GM19395 (cell line): ENCODE measurements at regions not wholly inside any gene's neighbourhood (a gene's known extent, or its start where the extent isn't known, plus 50 kb on each side); places are given as distances from the start of the nearest gene placed in this dataset.

ENCODE experiments used
- ATAC-seq: cut with Tn5 transposase; IDR thresholded peaks from one replicate; pipeline ENCODE4 v1.9.1; 2021; ENCODE audit warnings: mild to moderate bottlenecking, moderate library complexity; ENCODE audit not compliant: unreplicated experiment

DNA sequence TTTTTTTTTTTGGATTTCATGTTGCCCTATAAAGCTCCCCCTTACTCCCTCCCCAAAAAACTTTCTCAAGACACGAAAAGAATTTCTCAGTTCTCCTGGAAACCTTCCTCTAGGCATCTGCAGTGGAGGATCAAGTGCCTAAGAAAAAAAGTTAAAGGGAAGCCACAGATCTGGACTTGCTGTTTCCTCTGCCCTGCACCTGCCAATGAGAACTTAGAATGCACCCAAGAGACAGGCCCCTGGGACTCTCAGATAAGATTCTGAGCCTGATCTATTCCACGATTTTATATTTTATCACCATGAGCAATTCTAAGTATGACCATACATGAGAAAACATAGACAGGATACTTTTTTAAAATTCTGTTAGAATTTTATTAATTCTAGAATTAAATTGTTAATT, 728.9 kb downstream of the BCL11B start:
- ATAC-seq: no peak

DNA sequence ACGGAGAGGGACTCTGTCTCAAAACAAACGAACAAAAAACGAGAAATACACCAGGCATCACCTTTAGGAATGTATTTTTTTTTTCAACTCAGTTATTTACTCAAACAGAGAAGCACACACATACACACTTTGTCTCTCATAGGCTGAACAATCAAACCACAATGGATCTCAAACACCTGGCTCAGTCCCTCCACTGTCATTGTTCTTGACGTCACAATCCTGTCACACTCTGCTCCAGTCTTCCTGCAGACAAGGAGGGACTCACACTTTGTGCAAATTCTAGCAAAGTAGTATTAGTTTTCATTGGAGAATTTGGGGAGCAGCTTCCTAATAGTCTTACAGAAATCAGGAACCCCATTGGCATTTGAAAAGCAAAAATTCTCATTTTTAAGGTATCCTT, 727.8 kb downstream of the BCL11B start:
- ATAC-seq: no peak

DNA sequence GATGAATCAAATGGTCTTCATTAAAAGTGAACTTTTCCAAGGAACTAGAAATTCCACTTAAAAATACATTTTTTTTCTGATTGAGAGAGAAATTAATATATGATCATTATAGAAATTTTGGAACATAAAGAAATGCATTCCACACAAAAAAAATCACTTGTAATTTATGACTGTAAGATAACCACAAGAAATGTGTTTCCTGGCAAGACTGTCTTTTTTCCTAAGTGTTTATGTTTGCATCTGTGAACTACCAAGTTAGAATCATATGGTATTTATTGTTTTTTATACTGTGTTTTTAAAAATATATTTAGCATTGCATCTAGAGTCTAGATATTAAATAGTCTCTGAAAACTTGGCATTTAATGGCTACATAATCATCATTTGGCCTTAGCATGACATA, 726.8 kb downstream of the BCL11B start:
- ATAC-seq: no peak

DNA sequence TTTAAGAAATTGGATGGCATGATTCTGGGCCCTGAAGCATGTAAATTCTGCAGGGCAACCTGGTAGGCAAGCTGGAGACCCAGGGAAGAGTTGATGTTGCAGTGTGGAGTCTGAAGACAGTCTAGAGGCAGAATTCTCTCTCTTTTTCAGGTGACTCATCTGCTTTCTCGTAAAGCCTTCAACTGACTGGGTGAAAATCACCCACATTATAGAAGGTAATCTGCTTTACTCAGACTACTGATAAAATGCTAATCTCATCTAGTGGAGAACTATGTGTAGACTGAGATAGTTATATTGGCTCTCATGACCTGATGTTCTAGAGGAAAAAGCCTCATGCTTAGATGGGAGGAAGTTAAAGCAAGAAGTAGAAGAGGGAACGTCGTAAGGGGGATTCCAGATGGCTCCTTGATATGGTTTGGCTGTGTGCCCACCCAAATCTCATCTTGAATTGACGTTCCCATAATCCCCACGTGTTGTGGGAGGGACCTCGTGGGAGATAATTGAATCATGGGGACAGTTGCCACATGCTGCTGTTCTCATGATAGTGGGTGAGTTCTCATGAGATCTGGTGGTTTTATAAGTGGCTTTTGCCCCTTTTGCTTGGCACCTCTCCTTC, 723.8 kb downstream of the BCL11B start:
- ATAC-seq: no peak

DNA sequence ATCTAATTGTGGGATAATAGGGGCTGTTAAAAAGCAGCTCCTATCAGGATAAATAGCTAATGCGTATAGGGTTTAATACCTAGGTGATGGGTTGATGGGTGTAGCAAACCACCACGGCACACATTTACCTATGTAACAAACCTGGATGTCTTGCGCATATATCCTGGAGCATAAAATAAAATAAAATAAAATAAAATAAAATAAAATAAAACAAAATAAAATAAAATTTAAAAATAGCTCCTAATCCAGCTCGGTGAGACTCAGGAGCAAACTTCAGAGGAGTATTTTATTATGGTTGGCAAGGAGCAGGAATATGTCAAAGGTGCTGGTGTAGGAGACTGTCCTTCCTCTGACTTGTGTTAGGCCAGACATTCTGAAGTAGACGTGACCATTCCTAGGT, 721.0 kb downstream of the BCL11B start:
- ATAC-seq: no peak

DNA sequence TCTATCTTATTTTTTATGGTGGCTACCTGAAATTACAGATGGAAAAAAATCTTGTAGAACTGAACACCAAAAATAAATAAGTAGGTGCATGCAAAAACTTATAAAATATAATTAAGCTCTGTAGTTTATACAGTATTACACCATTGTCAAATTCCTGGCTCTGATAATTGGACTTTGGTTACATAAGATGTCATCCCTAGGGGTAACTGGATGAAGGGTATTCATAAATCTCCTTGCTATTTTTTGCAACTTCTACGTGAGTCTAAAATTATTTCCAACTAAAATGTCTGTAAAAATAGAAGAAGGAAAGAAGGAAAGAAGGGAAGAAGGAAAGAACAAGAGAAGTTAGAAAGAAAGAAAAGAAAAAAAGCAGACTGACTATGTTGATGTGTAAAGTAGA, 716.6 kb downstream of the BCL11B start:
- no peak for ATAC-seq

DNA sequence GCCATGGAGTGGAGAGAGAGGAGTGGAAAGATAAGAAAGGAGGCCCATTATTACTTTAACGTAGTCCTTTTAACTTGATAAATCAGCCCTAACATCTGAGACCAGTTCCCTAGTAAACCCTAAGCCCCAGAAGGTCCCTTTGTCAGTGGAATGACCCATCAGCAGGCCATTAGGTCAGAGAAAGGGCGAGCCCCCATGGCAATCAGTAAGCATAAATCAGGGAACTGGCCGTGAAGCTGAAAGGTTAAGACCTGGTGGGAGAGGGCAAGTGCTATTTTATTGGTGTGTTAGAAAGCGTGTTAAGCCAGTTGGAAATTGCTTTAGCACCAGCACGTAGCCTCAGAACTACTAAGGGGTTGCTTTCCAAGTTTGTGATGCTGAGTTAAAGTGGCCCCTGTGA, 708.0 kb downstream of the BCL11B start:
- ATAC-seq: no peak

DNA sequence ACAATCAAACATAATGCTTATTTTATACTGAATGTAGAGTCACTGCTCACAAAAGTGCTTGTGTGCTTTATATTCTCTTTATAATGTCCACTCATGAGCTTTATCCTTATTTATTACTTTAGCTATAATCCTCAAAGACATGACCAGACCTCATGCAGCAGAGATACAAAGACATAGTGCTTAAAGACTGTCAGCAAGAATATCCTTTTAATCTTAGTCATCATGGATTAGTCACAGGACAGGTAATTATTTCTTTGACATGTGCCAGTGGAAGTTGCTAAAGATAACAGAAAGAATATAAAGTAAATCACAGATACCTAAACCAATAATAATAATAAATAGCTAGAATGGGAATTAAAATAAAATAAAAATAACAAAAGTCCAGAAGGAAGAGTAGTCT, 707.5 kb downstream of the BCL11B start:
- no peak for ATAC-seq

DNA sequence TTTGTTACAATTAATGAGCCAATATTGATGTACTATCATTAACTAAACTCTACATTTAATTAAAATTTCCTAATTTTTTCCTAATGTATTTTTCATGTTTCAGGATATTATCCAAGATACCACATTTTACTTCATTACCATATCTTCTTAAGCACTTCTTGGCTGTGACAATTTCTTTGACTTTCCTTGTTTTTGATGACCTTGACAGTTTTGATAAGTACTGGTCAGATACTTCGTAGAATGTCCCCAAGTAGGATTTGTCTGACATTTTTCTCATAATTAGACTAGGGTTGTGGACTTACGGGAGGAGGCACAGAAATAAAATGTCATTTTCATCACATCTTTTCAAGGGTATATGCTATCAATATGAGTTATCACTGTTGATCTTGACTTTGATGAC, 700.9 kb downstream of the BCL11B start:
- ATAC-seq: no peak

DNA sequence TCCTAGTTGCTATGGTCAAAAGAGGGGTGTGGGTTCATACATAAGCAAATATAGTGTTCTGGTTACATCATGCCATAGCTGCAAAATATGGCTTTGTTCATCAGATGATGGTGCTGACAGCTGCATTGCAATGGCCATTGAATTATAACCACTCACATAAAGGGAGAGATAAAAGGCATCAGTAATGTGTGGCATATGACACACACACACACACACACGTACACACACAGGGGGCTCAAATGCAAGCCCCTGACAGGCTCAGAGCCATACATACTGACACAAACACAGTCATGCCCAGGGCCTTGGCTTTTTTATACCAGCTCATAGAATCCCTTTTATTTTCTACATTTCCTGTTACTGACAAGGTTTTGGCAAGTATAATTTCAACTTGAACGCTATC, 698.9 kb downstream of the BCL11B start:
- no peak for ATAC-seq

DNA sequence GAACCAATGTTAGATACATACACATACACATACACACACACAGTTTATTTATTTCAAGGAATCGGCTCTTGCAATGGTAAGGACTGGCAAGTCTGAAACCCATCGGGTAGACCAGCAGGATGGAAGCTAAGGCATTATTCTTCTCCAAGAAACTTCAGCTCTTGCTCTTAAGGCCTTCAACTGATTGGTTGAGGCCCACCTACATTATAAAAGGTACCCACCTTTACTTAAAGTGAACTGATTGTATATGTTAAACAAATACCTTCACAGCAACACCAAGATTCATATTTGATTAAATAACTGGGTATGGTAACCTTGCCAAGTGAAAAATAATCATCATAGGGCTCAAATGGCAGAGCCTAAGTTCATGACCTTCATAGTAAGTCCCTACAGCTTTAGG, 695.5 kb downstream of the BCL11B start:
- ATAC-seq: no peak

DNA sequence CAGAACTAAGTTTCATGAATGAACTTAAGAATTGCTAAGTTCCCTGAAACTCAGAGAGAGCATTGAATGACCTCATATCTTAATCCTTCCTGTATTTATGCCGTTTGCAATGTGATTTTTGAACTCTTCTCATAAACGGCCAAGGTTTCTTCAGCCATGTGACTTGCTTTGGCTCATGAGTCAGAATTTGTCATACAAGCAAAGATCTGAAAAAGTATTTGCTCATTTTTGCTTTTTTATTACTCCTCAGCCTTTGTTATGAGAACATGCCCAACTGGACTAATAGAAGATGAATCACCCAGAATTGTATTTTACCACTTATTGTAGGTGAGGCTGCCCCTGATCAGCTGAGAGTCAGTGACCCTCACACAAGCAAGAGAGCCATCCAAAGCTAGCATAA, 693.8 kb downstream of the BCL11B start:
- no peak for ATAC-seq

DNA sequence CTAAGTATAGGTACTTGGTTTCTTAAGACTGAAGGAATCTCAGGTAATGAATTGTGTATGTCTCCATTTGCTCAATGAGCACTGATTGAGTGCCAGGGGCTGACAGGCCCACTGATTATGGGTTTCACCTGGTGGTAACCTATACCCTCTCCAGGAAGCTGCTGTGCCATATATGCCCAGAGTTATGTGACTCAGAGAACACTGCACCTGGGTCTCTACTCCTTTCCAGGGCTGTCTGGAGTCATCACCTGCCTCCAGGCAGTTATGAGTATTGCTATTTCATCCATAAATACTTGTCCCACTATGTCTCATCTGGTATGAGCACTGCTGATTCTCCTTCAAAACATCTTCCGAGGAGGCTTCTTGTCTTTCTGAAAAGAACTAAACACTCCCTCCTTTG, 692.9 kb downstream of the BCL11B start:
- no peak for ATAC-seq

DNA sequence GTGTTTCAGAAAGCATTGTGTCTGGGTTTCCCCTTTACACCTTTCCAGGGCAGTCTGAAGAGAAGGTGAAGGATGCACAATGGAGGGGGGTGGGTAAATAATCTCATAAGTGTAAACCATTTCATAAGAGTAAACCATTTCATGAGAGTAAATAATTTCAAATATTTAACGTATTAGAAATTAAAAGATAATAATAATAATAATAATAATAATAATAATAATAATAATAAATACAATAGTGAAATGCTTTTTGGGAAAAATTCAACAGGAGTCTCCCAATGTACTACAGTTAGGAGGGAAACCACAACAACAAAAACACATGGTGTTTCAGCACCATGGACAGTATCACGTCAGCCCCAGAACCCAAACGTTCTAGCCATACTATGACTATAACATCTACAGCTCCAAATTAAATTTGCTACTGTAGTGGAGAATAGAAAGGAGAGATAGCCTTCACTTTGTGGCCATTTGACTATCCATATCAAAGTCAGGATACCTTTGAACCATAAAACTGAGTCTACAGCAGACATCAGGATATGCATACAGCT, 691.8 kb downstream of the BCL11B start:
- ATAC-seq: no peak

DNA sequence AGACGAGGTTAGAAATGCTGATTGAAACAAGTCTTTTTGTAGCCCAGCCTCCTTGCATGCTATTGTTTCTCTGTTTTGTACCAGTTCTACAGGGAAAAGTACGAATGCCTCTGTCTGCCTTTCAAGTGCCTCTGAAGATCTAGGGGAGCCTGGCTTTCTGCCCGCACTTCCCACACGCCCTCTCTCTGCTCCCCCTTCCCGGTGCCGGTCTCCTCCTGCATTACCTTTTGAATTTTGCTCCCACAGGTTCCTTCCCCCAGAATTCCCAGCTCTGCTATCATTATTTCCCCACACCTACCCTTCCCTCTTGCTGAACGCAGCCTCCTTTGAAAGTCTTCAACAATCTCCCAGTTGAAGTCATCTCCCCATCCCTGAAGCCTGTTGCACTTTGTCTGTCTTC, 689.7 kb downstream of the BCL11B start:
- ATAC-seq: no peak

DNA sequence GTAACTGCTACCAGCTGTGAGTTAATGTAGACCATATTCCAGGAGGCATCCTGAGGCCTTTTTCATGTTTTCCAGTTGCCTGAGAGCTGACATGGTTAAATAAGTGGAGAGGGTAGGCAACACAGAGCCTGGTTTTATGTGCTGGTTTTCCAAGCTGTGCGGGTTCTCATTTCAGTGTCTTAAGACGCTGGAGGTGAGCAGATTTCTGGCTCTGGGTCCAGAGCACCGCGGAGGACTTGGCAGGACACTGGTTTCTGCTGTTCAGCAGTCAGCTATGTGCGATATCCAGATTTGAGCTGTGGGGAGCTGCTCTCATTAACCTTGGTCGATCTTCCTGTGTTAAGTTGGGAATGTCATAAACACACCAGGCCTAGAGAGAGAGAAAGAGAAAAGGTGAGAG, 680.8 kb downstream of the BCL11B start:
- ATAC-seq: no peak

DNA sequence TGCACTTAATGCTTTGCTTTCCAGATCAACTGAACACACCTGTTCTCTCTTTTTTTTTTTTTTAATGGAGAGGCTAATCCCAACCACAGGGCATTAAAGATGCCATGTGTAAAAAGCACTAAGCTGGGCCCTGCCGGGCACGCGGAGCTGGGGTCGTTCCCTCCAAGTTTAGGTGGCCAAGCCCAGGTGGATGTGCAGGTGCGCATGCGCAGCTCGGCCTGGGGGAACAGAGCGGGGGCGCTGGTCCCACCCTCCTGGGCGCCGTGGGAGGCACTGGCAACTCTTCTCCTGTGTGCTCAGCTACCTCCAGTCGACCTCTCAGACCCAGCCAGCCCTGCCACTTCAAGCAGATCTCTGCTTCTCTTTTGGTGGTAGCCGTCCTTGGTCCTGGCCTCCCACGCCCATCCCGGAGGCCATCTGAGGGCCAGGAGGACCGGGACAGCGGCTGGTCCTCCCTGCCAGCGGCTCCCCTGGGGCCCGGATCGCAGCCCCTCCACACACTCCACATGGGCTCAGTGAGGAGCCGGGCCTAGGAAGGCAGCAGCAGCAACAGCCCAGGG, 679.3 kb downstream of the BCL11B start:
- no peak for ATAC-seq

DNA sequence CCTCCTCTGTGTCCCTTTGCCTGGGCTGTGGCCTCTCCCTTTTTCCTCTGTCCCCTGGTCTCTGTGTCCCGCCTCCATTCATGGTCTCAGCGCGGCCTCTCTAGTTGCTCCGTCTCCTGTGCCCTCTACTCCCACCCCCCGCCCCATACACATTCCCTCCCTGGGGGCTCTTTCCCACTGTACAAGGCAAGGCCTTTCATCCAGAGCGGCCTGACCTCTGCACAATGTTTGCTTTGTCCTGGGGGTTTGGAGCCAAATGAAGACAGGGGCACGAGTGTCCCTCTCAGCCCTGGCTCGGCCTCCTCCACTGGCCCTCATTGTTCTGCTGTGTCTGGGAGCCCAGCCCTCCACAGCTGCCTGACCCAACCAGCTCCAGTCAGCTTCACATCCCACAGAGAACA, 678.6 kb downstream of the BCL11B start:
- no peak for ATAC-seq

DNA sequence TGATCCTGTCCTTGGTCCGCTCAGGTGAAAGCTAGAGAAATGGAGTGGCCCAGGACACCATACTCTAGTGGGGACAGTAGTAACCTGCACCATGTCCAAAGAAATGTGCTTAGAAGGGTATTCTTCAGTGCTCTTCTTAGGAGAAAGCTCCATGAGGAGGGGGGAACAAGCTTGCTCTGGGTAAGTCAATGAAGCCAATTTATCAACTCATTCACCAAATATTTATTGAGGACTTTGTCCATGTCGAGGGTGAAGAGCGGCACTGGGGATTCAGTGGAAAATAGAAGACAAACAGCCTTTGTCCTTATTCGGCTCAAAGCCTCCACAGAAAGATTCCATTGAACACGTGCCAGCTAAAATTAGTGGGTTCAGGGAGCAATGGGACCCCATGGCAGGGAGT, 677.8 kb downstream of the BCL11B start:
- ATAC-seq: no peak

DNA sequence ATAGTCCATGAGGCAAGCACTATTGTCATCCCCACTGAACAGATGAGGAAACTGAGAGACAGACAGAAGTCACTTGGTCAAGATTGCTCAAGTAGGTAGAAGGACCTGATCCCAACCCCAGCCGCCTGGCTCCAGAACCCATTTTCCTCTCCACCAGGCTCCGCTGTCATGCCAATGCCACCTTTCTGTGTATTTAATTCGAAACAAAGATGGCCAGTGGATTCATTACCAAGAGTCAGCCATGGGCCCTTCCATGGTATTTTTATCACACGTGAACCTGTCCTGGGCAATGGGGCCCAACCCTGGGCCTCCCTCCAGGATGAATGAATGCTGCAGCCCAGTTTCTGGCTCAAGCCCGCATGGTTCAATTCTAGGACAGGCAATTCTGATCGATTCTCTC, 673.4 kb downstream of the BCL11B start:
- ATAC-seq: no peak

DNA sequence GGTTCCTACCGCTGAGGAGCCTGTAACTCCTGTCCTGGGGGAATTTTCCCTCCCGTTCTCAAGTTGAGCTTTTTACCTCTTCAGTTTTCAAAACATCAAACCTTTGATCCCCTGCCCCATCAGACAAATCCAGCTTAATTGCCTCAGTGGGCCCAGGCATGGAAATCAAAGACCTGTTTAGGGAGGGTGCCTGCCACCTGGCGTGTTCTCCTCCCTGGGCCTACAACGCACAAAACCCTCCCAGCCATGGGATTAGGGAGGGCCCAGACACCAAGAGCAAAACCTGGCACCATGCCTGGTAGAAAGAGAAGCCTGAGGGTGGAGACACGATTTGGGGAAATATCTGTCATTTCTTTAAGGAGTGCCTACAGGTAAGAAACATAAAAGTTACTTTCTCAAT, 672.9 kb downstream of the BCL11B start:
- no peak for ATAC-seq

DNA sequence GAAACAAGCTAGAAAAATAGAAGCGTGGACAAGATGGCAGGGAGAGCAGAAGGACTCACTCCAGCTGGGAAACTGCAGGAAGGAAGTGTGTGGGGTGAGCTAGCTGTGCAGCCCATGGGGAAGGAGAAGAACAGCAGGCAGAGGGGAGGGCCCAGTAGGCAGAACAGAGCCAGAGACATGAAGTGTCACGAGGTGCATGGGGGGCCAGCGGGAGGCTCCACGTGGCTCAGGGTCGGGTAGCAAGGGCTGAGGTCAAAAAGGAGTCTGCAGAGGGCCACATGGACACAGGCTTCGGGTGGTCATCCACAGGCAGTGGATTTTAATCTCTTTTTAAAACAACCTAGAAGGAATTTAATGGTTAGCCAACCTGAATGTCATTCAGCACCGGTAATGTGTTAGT, 669.0 kb downstream of the BCL11B start:
- ATAC-seq: no peak

DNA sequence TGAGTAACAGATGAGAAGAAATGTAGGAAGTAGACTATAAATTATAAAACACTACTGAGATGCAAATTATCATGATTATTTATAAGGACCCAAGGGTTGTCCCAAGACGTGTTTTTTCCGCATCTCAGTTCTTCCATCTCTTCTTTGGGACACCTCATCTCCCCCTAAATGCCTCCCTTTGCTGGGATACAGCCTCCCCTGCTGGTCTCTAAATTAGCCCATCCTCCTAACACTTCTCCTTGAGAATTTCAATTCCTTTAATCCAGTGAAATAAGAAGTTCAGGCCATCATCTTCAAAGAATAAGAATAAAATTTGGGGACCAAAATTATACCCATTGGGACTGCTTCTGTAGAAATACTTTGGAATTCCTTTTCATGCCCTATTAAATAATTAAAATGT, 667.0 kb downstream of the BCL11B start:
- ATAC-seq: no peak
